SK-N-SH treated with all-trans-retinoic acid at 6 μM for 48 hours (cell line): ENCODE measurements at regions not wholly inside any gene's neighbourhood (a gene's known extent, or its start where the extent isn't known, plus 50 kb on each side); places are given as distances from the start of the nearest gene placed in this dataset.

ENCODE experiments used
- GLIS3 ChIP-seq: fragments of 250-450 bp; sonication (Bioruptor Pico); IDR thresholded peaks from 2 replicates; pipeline ENCODE4 v1.5.0; 2020; ENCODE audit warnings: mild to moderate bottlenecking, moderate library complexity
- RARB ChIP-seq: fragments of 250-450 bp; sonication (Bioruptor Pico); IDR thresholded peaks from 2 replicates; pipeline ENCODE4 v1.8.0; 2021; ENCODE audit warnings: mild to moderate bottlenecking, moderate library complexity
- ZFP3 ChIP-seq: fragments of 250-450 bp; sonication (Bioruptor Pico); IDR thresholded peaks from 2 replicates; pipeline ENCODE4 v1.5.0; 2020; ENCODE audit warnings: mild to moderate bottlenecking, moderate library complexity
- ZNF565 ChIP-seq: fragments of 450-650 bp; formaldehyde crosslinking; conservative IDR thresholded peaks from 2 replicates; pipeline ENCODE4 v1.5.0; 2020; ENCODE audit warnings: low read depth, mild to moderate bottlenecking, moderate library complexity
- TF ChIP-seq, protein P1 (sequence below): fragments of 250-450 bp; sonication (Bioruptor Pico); IDR thresholded peaks from 2 replicates; pipeline ENCODE4 v1.8.0; 2020; ENCODE audit warnings: mild to moderate bottlenecking, moderate library complexity, borderline replicate concordance
- TF ChIP-seq, protein P2 (sequence below): fragments of 250-450 bp; sonication (Bioruptor Pico); IDR thresholded peaks from 2 replicates; pipeline ENCODE4 v1.8.0; 2021; ENCODE audit warnings: low read depth, mild to moderate bottlenecking, moderate library complexity, borderline replicate concordance
- TF ChIP-seq, protein P3 (sequence below): fragments of 250-450 bp; sonication (Bioruptor Pico); IDR thresholded peaks from 2 replicates; pipeline ENCODE4 v1.5.0; 2020; ENCODE audit warnings: mild to moderate bottlenecking, moderate library complexity
- TF ChIP-seq, protein P4 (sequence below): fragments of 250-450 bp; sonication (Bioruptor Pico); IDR thresholded peaks from 2 replicates; pipeline ENCODE4 v1.5.1; 2020; ENCODE audit warnings: low read depth, mild to moderate bottlenecking, moderate library complexity

DNA sequence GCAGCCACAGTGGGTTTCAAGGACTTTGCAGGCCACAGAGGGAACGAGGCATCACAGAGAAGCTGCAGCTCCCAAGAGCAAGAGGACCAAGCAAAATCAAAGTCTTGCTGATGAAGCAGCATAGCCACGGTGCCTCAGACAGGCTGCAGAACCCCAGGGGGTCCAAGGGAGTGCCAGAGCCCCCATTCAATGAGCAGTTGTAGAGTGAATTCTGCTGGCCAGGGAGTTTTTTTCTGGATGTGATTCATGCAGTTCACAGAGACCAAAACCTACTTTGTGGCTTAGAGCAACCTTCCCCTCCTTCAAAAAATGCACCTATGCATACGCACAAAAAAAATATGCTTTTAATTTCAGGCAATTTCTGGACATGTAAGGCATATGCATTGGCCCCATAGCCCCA lies 409.0 kb downstream of the VPS13C start:
- TF ChIP-seq, protein P1, sequence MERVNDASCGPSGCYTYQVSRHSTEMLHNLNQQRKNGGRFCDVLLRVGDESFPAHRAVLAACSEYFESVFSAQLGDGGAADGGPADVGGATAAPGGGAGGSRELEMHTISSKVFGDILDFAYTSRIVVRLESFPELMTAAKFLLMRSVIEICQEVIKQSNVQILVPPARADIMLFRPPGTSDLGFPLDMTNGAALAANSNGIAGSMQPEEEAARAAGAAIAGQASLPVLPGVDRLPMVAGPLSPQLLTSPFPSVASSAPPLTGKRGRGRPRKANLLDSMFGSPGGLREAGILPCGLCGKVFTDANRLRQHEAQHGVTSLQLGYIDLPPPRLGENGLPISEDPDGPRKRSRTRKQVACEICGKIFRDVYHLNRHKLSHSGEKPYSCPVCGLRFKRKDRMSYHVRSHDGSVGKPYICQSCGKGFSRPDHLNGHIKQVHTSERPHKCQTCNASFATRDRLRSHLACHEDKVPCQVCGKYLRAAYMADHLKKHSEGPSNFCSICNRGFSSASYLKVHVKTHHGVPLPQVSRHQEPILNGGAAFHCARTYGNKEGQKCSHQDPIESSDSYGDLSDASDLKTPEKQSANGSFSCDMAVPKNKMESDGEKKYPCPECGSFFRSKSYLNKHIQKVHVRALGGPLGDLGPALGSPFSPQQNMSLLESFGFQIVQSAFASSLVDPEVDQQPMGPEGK (CRISPR knock-in tag): no peak
- TF ChIP-seq, protein P2, sequence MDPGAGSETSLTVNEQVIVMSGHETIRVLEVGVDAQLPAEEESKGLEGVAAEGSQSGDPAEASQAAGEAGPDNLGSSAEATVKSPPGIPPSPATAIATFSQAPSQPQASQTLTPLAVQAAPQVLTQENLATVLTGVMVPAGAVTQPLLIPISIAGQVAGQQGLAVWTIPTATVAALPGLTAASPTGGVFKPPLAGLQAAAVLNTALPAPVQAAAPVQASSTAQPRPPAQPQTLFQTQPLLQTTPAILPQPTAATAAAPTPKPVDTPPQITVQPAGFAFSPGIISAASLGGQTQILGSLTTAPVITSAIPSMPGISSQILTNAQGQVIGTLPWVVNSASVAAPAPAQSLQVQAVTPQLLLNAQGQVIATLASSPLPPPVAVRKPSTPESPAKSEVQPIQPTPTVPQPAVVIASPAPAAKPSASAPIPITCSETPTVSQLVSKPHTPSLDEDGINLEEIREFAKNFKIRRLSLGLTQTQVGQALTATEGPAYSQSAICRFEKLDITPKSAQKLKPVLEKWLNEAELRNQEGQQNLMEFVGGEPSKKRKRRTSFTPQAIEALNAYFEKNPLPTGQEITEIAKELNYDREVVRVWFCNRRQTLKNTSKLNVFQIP (CRISPR knock-in tag): no peak
- TF ChIP-seq, protein P3, sequence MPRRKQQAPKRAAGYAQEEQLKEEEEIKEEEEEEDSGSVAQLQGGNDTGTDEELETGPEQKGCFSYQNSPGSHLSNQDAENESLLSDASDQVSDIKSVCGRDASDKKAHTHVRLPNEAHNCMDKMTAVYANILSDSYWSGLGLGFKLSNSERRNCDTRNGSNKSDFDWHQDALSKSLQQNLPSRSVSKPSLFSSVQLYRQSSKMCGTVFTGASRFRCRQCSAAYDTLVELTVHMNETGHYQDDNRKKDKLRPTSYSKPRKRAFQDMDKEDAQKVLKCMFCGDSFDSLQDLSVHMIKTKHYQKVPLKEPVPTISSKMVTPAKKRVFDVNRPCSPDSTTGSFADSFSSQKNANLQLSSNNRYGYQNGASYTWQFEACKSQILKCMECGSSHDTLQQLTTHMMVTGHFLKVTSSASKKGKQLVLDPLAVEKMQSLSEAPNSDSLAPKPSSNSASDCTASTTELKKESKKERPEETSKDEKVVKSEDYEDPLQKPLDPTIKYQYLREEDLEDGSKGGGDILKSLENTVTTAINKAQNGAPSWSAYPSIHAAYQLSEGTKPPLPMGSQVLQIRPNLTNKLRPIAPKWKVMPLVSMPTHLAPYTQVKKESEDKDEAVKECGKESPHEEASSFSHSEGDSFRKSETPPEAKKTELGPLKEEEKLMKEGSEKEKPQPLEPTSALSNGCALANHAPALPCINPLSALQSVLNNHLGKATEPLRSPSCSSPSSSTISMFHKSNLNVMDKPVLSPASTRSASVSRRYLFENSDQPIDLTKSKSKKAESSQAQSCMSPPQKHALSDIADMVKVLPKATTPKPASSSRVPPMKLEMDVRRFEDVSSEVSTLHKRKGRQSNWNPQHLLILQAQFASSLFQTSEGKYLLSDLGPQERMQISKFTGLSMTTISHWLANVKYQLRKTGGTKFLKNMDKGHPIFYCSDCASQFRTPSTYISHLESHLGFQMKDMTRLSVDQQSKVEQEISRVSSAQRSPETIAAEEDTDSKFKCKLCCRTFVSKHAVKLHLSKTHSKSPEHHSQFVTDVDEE (CRISPR knock-in tag): no peak
- TF ChIP-seq, protein P4, sequence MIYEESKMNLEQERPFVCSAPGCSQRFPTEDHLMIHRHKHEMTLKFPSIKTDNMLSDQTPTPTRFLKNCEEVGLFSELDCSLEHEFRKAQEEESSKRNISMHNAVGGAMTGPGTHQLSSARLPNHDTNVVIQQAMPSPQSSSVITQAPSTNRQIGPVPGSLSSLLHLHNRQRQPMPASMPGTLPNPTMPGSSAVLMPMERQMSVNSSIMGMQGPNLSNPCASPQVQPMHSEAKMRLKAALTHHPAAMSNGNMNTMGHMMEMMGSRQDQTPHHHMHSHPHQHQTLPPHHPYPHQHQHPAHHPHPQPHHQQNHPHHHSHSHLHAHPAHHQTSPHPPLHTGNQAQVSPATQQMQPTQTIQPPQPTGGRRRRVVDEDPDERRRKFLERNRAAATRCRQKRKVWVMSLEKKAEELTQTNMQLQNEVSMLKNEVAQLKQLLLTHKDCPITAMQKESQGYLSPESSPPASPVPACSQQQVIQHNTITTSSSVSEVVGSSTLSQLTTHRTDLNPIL: no peak
- TF ChIP-seq ZFP3 (CRISPR knock-in tag): no peak
- TF ChIP-seq RARB (CRISPR knock-in tag): no peak
- no peak for TF ChIP-seq ZNF565 (CRISPR knock-in tag)
- TF ChIP-seq GLIS3 (CRISPR knock-in tag): no peak
